IMR-90 (cell line): ENCODE measurements at regions not wholly inside any gene's neighbourhood (a gene's known extent, or its start where the extent isn't known, plus 50 kb on each side); places are given as distances from the start of the nearest gene placed in this dataset.

Experiments used
- BHLHE40 ChIP-seq: fragments of 150-350 bp; IDR thresholded peaks from 2 replicates; pipeline ENCODE4 v1.6.1; 2016; ENCODE audit warnings: mild to moderate bottlenecking, low read depth, low read length
- MAFK ChIP-seq: IDR thresholded peaks from 2 replicates; pipeline ENCODE4 v1.6.1; 2012; ENCODE audit warnings: low read depth, low read length, improper control_type of control experiment
- POLR2A ChIP-seq: IDR thresholded peaks from 2 replicates; pipeline ENCODE4 v1.6.1; 2012; ENCODE audit warnings: mild to moderate bottlenecking, low read depth, low read length

GRCh38 chr20:24305371-24305770 lies 164.1 kb upstream of the SYNDIG1 start:
- TF ChIP-seq MAFK (no peak), BHLHE40 (no peak), POLR2A (no peak)
